Retinal pigment epithelial cell (primary cell): ENCODE measurements at regions not wholly inside any gene's neighbourhood (a gene's known extent, or its start where the extent isn't known, plus 50 kb on each side); places are given as distances from the start of the nearest gene placed in this dataset.

Experiments
- DNase-seq: peaks from one replicate; pipeline ENCODE4 v3.0.0-alpha.2; 2010; ENCODE audit warnings: low read depth
- H3K4me3 ChIP-seq: 2 replicates; pipeline ENCODE4 v1.5.1; 2011; ENCODE audit warnings: mild to moderate bottlenecking, low read length, control low read depth, moderate library complexity
- CTCF ChIP-seq: conservative IDR thresholded peaks from 2 replicates; pipeline ENCODE4 v1.5.1; 2011; ENCODE audit warnings: low read depth, low read length, control low read depth, inconsistent platforms

- DNase-seq, result no peak
- no peak for TF ChIP-seq CTCF
- no peak overlapping the region for H3K4me3 ChIP-seq
These were observed 244.9 kb upstream of the KLF6 start for GRCh38 chr10:4029866-4030265.

GRCh38 chr10:4028854-4029583, 244.0 kb upstream of the KLF6 start:
- DNase-seq, result no peak
- no peak for TF ChIP-seq CTCF
- H3K4me3 ChIP-seq, result no peak overlapping the region

- TF ChIP-seq CTCF, result no peak
- no peak for DNase-seq
- no peak overlapping the region for H3K4me3 ChIP-seq
These were observed 243.0 kb upstream of the KLF6 start for GRCh38 chr10:4028027-4028471.

- H3K4me3 ChIP-seq, result no peak overlapping the region
These were observed 240.3 kb upstream of the KLF6 start for GRCh38 chr10:4025339-4025738.

GRCh38 chr10:4024516-4025245, 239.7 kb upstream of the KLF6 start:
- no peak overlapping the region for H3K4me3 ChIP-seq
- TF ChIP-seq CTCF, result no peak
- DNase-seq, result no peak

More at GRCh38 chr10:4025339-4025738, 240.3 kb upstream of the KLF6 start:
- DNase-seq, result no peak
- TF ChIP-seq CTCF, result no peak

GRCh38 chr10:4024027-4024426, 239.0 kb upstream of the KLF6 start:
- H3K4me3 ChIP-seq, result no peak overlapping the region
- no peak for DNase-seq
- TF ChIP-seq CTCF, result no peak

- no peak overlapping the region for H3K4me3 ChIP-seq
- no peak for DNase-seq
- TF ChIP-seq CTCF, result no peak
These were observed 237.5 kb upstream of the KLF6 start for GRCh38 chr10:4022473-4022872.
